GM18873 (cell line): ENCODE measurements at regions not wholly inside any gene's neighbourhood (a gene's known extent, or its start where the extent isn't known, plus 50 kb on each side); places are given as distances from the start of the nearest gene placed in this dataset.
"Not testable (repeated sequence)": the region's sequence is repeated elsewhere in the genome, so short reads cannot be mapped to it uniquely, and the experiment has no call there.

Experiments used
- ATAC-seq: cut with Tn5 transposase; IDR thresholded peaks from one replicate; pipeline ENCODE4 v1.9.1; 2021; ENCODE audit warnings: mild to moderate bottlenecking, moderate library complexity, moderate number of reproducible peaks; ENCODE audit not compliant: unreplicated experiment, low FRiP score

GRCh38 chr4:4106923-4107322, 119.8 kb downstream of the OTOP1 start:
- not testable (repeated sequence) for ATAC-seq

DNA sequence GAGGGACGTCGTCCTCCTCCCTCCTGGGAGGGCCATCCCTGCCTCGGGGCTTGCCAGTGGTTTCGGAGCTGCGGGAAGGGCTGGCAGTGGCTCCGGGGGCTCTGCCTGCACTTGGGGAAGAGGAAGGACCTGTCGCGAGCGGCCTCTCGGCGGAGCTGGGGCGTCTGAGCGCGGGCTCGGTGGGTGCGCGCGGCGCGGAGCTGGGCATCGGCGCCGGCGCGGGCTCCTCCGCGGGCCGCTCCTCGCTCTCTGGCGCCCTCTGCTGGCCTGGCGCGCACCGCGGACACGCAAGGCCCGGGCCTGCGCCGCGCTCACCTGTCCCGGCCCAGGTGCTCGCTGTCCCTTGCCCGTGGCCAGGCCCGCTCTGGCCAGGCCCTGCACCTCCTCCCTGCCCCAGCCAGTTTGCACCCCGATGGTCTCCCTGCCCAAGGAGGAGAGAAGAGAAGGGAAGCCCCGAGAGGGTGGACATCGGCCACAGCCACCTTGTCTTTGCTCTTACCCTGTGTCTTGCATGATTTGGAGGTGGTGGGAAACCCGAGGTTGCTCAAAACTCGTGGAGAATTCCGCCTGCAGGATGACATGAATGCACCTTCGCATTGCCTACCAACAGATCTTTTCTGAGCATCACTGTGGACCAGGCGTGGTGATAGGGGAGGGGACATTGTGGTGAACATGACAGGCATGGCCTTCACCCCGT, 119.2 kb downstream of the OTOP1 start:
- ATAC-seq: not testable (repeated sequence)

DNA sequence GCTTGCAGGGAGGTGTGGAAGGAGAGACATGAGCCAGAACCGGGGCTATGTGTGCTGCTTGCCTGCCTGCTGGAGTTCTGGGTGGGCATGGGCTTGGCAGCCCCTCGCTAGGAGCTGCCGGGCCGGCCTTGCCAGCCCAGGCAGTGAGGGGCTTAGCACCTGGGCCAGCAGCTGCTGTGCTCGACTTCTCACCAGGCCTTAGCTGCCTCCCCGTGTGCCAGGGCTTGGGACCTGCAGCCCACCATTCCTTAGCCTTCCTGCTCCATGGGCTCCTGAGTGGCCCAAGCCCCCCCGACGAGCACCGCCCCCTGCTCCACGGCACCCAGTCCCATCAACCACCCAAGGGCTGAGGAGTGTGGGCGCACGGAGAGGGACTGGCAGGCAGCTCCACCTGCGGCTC, 111.3 kb downstream of the OTOP1 start:
- not testable (repeated sequence) for ATAC-seq

- not testable (repeated sequence) for ATAC-seq
Observed at GRCh38 chr4:4116901-4117300, 109.8 kb downstream of the OTOP1 start.

- not testable (repeated sequence) for ATAC-seq
Observed at GRCh38 chr4:4134368-4134767, 92.4 kb downstream of the OTOP1 start.

DNA sequence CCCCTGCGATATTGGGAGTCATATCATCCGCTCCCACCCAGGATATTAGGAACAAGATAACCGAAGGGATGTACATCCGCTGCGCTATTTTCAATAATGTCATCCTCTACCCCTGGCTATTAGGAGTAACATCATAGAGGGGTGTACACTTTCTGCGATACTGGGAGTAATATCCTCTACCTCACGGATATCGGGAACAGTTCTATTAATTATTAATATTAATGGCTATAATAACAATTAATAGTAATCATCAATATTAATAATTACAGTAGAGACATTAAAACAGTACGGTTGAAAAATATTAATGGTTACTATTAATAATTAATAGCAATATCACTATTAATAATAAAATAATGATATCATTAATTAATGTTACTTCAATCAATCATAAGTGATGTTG, 90.1 kb downstream of the OTOP1 start:
- ATAC-seq: not testable (repeated sequence)
